GM23248 (cell line): ENCODE measurements at regions not wholly inside any gene's neighbourhood (a gene's known extent, or its start where the extent isn't known, plus 50 kb on each side); places are given as distances from the start of the nearest gene placed in this dataset.

ENCODE experiments used
- DNase-seq: peaks from one replicate; pipeline ENCODE4 v3.0.0-alpha.2; 2015
- H2AFZ ChIP-seq: fragments of 200-600 bp; sonication (generic); 2 replicates; pipeline ENCODE4 v1.6.1; 2016; ENCODE audit warnings: antibody characterized with exemption
- H3F3A ChIP-seq: fragments of 200-600 bp; sonication (generic); 2 replicates; pipeline ENCODE4 v1.6.1; 2016; ENCODE audit warnings: mild to moderate bottlenecking, antibody characterized with exemption, mixed run types; ENCODE audit not compliant: insufficient read depth
- H3K27ac ChIP-seq: fragments of 200-600 bp; sonication (generic); 2 replicates; pipeline ENCODE4 v1.5.1; 2016; ENCODE audit warnings: mild to moderate bottlenecking
- H3K27me3 ChIP-seq: fragments of 200-600 bp; sonication (generic); replicated peaks from 2 replicates; pipeline ENCODE4 v1.6.1; 2016; ENCODE audit warnings: mild to moderate bottlenecking; ENCODE audit not compliant: insufficient read depth
- H3K36me3 ChIP-seq: fragments of 200-600 bp; sonication (generic); 2 replicates; pipeline ENCODE4 v1.6.1; 2016; ENCODE audit warnings: low read depth, mild to moderate bottlenecking
- H3K4me1 ChIP-seq: fragments of 200-600 bp; sonication (generic); 2 replicates; pipeline ENCODE4 v1.6.1; 2016; ENCODE audit warnings: mild to moderate bottlenecking; ENCODE audit not compliant: insufficient read depth
- H3K4me2 ChIP-seq: fragments of 200-600 bp; sonication (generic); one replicate; pipeline ENCODE4 v1.6.1; 2016; ENCODE audit warnings: mild to moderate bottlenecking; ENCODE audit not compliant: unreplicated experiment
- H3K4me3 ChIP-seq: fragments of 200-600 bp; sonication (generic); 2 replicates; pipeline ENCODE4 v1.5.1; 2016; ENCODE audit warnings: mild to moderate bottlenecking
- H3K79me2 ChIP-seq: fragments of 200-600 bp; sonication (generic); 2 replicates; pipeline ENCODE4 v1.6.1; 2016; ENCODE audit warnings: mild to moderate bottlenecking; ENCODE audit not compliant: insufficient read depth
- H3K9ac ChIP-seq: fragments of 200-600 bp; sonication (generic); 2 replicates; pipeline ENCODE4 v1.6.1; 2016; ENCODE audit warnings: mild to moderate bottlenecking
- H3K9me2 ChIP-seq: fragments of 200-600 bp; sonication (generic); 2 replicates; pipeline ENCODE4 v1.6.1; 2016; ENCODE audit warnings: mixed run types, mild to moderate bottlenecking, moderate library complexity; ENCODE audit not compliant: insufficient read depth
- H3K9me3 ChIP-seq: fragments of 200-600 bp; sonication (generic); one replicate; pipeline ENCODE4 v1.6.1; 2017; ENCODE audit warnings: low read depth
- H4K20me1 ChIP-seq: fragments of 200-600 bp; sonication (generic); 2 replicates; pipeline ENCODE4 v1.6.0; 2016; ENCODE audit not compliant: insufficient read depth
- EZH2 ChIP-seq: fragments of 200-600 bp; sonication (generic); IDR thresholded peaks from 2 replicates; pipeline ENCODE4 v1.6.1; 2018; ENCODE audit warnings: antibody characterized with exemption, mild to moderate bottlenecking; ENCODE audit not compliant: insufficient read depth, poor library complexity, severe bottlenecking
- EZH2phosphoT487 ChIP-seq: fragments of 200-600 bp; sonication (generic); IDR thresholded peaks from 2 replicates; pipeline ENCODE4 v1.6.1; 2018; ENCODE audit warnings: antibody characterized with exemption, moderate library complexity, mild to moderate bottlenecking, low read depth; ENCODE audit not compliant: insufficient read depth
- WGBS, 2 experiments: methylation state at CpG; one replicate each; pipeline ENCODE4 v1.1.6; 2015 to 2017; ENCODE audit warnings: low lambda C conversion rate in 2 of 2, low coverage in 1 of 2; ENCODE audit errors: missing lambda C conversion rate in 2 of 2; 5-methylcytosine and 5-hydroxymethylcytosine counted together
- in situ Hi-C: fragments of 300-500 bp; cut with MboI; formaldehyde crosslinking; loops from 2 replicates; pipeline ENCODE4 v1.15.0; 2020

DNA sequence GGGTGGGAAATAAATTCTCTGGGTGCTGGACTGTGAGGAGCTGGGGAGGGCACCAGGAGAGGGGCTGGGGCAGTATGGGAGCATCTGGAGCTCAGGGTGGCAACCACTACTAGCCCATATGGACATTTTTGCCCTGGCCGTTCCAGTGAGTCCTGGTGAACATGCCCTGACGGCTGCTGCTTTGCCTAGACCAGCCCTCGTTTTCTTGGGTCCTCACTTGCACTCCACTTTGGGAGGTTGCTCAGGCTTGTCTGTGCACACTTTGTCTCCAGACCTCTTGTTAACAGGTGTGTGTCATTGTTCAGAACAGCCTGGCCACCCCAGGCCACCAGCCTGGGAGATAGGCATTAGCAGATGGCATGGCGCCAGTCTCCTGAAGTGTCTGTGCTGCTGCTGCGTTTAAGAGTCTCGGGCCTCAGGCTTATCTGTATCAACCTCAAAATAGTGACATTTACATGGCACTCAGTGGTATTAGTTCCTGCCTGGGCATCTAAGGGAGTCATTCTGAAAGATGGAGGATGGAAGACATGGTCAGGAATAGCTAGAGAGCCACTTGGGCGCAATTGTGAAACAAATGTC is 190.5 kb downstream of the PTPRU start:
- WGBS, 2 experiments = 53 to 54% methylated on average over 7 of the region's 7 CpGs
- Histone ChIP-seq H3K36me3 (no peaks in the 10 kb centered on the region), H3K27ac (no peak overlapping the region), H3F3A (no peaks in the 10 kb centered on the region), H3K4me1 (no peaks in the 10 kb centered on the region), H3K9me2 (no peaks in the 10 kb centered on the region), H3K79me2 (no peaks in the 10 kb centered on the region), H2AFZ (no peak overlapping the region), H3K27me3 (peaks cover 20% of the 10 kb centered on the region), H3K4me3 (no peak overlapping the region), H3K9ac (no peak overlapping the region), H4K20me1 (no peaks in the 10 kb centered on the region), H3K4me2 (no peak overlapping the region), H3K9me3 (no peaks in the 10 kb centered on the region)
- in situ Hi-C loops = no loop called here
- no peak for DNase-seq
- TF ChIP-seq EZH2phosphoT487 = no peak
- no peak for TF ChIP-seq EZH2

- Histone ChIP-seq H3K9ac (no peak overlapping the region), H3K27ac (no peak overlapping the region)
- in situ Hi-C loops = no loop called here
These were observed 189.3 kb downstream of the PTPRU start for GRCh38 chr1:29425631-29426030.

GRCh38 chr1:29424266-29424665 is 187.9 kb downstream of the PTPRU start:
- H3K9me3 ChIP-seq = no peaks in the 10 kb centered on the region
- in situ Hi-C loops = no loop called here
- H3K9me2 ChIP-seq = no peaks in the 10 kb centered on the region
- no peaks in the 10 kb centered on the region for H4K20me1 ChIP-seq
- 27 to 39% methylated on average over 2 of the region's 2 CpGs for WGBS, 2 experiments
- no peak overlapping the region for H3K4me3 ChIP-seq
- H3K4me1 ChIP-seq = no peaks in the 10 kb centered on the region
- no peaks in the 10 kb centered on the region for H3F3A ChIP-seq
- no peaks in the 10 kb centered on the region for H3K36me3 ChIP-seq
- H3K79me2 ChIP-seq = no peaks in the 10 kb centered on the region
- H3K27me3 ChIP-seq = peaks cover 16% of the 10 kb centered on the region; the same call in 1 of the 2 replicates
- TF ChIP-seq EZH2phosphoT487 (no peak), EZH2 (no peak)
- H3K4me2 ChIP-seq = no peak overlapping the region
- H3K9ac ChIP-seq = no peak overlapping the region
- H2AFZ ChIP-seq = no peak overlapping the region
- DNase-seq = no peak
- H3K27ac ChIP-seq = no peak overlapping the region

More at GRCh38 chr1:29425631-29426030, 189.3 kb downstream of the PTPRU start:
- Histone ChIP-seq H3K27me3 (peaks cover 16% of the 10 kb centered on the region; the same call in 1 of the 2 replicates), H4K20me1 (no peaks in the 10 kb centered on the region), H2AFZ (no peak overlapping the region), H3K4me3 (no peak overlapping the region), H3K9me3 (no peaks in the 10 kb centered on the region), H3F3A (no peaks in the 10 kb centered on the region), H3K4me2 (no peak overlapping the region), H3K4me1 (no peaks in the 10 kb centered on the region), H3K9me2 (no peaks in the 10 kb centered on the region), H3K36me3 (no peaks in the 10 kb centered on the region), H3K79me2 (no peaks in the 10 kb centered on the region)
- DNase-seq = no peak
- WGBS, 2 experiments = 56 to 65% methylated on average over 2 of the region's 2 CpGs
- no peak for TF ChIP-seq EZH2
- TF ChIP-seq EZH2phosphoT487 = no peak

- no peak overlapping the region for H3K4me2 ChIP-seq
- TF ChIP-seq EZH2phosphoT487 = no peak
- no peak for TF ChIP-seq EZH2
- H3K9me3 ChIP-seq = no peaks in the 10 kb centered on the region
- no peaks in the 10 kb centered on the region for H3K36me3 ChIP-seq
- no peak overlapping the region for H3K4me3 ChIP-seq
- peaks cover 16% of the 10 kb centered on the region; the same call in 1 of the 2 replicates for H3K27me3 ChIP-seq
- no peak for DNase-seq
- no peaks in the 10 kb centered on the region for H3K4me1 ChIP-seq
- WGBS, 2 experiments = 35 to 38% methylated on average over 2 of the region's 2 CpGs
- H3K9me2 ChIP-seq = no peaks in the 10 kb centered on the region
- no peaks in the 10 kb centered on the region for H3K79me2 ChIP-seq
- no peak overlapping the region for H2AFZ ChIP-seq
- no peaks in the 10 kb centered on the region for H3F3A ChIP-seq
- in situ Hi-C loops = no loop called here
- no peaks in the 10 kb centered on the region for H4K20me1 ChIP-seq
- H3K9ac ChIP-seq = no peak overlapping the region
- H3K27ac ChIP-seq = no peak overlapping the region
These were observed 183.9 kb downstream of the PTPRU start for GRCh38 chr1:29420202-29420601.

DNA sequence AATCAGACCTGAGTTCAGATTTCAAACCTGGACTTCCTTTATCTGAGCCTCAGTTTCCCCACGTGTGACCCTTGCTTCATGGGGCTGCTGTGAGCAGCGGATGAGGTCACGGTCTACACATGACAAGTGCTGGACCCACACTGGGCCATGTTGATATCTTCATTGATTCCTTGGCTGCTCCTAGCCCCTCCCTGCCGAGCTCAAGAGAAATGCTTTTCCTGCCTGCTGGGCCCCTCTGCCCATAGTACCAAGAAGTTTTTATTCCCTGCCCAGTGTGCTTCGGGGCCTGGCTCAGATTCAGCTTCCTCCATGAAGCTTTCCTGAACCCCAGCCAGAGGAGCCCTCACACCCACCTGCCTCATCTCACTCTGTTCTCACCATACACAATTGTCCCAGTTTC is 181.6 kb downstream of the PTPRU start:
- in situ Hi-C loops = no loop called here
- Histone ChIP-seq H3K9me2 (no peaks in the 10 kb centered on the region), H3K9ac (no peak overlapping the region), H3K4me3 (no peak overlapping the region), H3K4me1 (no peaks in the 10 kb centered on the region), H3K4me2 (no peak overlapping the region), H3K79me2 (no peaks in the 10 kb centered on the region), H3K36me3 (no peaks in the 10 kb centered on the region), H3F3A (no peaks in the 10 kb centered on the region), H3K27me3 (peaks cover 14% of the 10 kb centered on the region; the same call in 1 of the 2 replicates), H2AFZ (no peak overlapping the region), H3K27ac (no peak overlapping the region), H3K9me3 (no peaks in the 10 kb centered on the region), H4K20me1 (no peaks in the 10 kb centered on the region)
- no peak for TF ChIP-seq EZH2phosphoT487
- no peak for TF ChIP-seq EZH2
- WGBS, 2 experiments = 70 to 72% methylated on average over 5 of the region's 5 CpGs
- no peak for DNase-seq
